Stimulated activated CD4-positive, alpha-beta T cell treated with anti-CD3 and anti-CD28 coated beads, Interleukin-15, amount 100 ng/mL, for 1 hour (primary cell): ENCODE measurements at regions not wholly inside any gene's neighbourhood (a gene's known extent, or its start where the extent isn't known, plus 50 kb on each side); places are given as distances from the start of the nearest gene placed in this dataset.
"Not testable (repeated sequence)": the region's sequence is repeated elsewhere in the genome, so short reads cannot be mapped to it uniquely, and the experiment has no call there.

ENCODE experiments used
- DNase-seq, 2 donors: peaks; one replicate each; pipeline ENCODE4 v3.0.0-alpha.2; 2020; ENCODE audit warnings: low read depth in 1 of 2, low spot score in 1 of 2

DNA sequence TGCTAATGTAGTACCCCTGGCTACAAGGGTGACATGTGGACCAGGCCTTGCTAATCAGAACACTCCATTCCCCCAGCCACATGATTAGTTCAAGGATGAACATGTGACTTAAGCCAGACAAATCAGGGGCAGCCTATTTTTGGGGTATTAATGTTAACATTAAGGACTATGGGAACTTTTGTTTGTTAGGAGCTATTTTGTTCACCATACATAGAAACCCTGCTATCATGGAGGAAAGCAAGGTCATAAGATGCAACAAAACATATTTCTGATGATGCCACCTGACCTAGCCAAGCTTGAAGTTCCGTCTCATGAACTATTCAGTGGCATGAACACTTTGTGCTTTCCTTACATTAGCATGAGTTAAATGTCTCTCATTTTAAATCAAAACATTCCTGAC is 90.8 kb upstream of the PELI2 start:
- no peak for DNase-seq

DNA sequence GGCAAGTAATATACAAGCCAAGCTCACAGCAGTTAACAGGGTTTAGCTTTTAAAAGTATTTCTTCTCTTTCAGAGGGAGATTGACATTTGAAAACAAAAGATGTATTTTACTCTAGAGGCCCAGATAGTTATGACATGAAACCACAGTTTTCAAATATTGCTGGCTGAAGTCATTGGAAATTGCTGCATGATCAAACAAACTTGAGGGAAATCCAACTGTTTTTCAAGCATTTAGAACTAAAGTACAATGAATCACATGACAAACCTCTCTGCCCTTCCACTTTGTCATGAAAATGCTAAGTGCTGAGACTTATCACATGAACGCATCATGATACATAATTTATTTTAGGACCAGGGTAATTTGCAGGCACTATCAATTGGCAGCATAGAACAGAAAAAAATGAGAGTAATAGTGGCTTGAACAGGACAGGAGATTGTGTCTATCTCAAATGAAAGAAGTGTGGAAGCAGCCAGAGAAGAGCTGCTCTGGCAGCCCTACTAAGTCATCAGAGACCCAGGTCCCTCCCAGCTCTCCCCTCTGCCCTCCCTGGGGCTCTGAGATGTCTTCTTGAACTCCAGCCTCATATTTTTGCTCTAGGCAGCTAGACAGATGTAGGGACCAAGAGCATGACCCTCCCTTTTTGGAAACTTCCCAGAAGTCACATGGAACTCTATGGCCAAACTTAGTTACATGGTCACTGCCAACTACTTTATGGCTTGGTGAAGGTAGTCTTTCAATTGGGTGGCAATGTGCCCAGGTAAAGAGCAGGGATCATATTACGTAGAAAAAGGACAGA is 90.1 kb upstream of the PELI2 start:
- no peak for DNase-seq

- no peak for DNase-seq
Measured at GRCh38 chr14:56036353-56036752, 81.9 kb upstream of the PELI2 start.

GRCh38 chr14:56040121-56040520 is 78.1 kb upstream of the PELI2 start:
- DNase-seq, result no peak

- no peak for DNase-seq
Measured at GRCh38 chr14:56044196-56044595, 74.0 kb upstream of the PELI2 start.

DNA sequence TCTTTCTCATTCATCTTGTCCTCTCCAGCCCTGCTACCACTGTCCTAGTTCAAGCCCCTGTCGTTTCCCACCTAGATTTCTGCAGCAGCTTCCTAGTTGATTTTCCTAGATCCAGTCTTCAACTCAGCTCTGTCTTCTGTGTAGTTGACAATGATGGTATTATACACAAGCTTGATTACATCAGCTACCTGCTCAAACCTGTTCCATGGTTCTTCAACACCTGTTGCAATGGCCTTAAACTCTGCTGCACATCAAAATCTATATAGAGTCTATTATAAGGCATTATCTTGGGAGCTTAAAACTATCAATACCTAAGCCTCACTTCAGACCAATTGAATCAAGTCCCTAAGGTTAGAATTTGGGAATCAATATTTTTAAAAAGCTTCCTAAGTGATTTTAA is 71.7 kb upstream of the PELI2 start:
- no peak for DNase-seq

DNA sequence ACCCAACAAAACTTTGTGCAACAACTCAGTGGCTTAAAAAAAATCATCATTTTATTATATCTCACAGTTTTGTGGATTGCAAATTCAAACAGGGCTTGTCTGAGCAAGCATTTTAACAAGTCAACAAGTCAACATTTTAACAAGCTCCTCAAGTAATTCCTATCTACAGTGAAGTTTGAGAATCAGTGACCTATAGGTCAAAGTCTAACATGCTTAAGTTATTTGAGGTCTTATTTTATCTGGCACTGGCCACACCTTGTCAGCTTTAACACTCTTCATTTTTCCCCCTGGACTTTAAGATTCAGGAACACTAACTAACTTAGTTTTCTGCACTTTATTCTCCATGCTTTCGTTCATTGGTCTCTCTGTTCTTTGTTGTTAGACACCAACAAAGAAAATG is 71.2 kb upstream of the PELI2 start:
- no peak for DNase-seq

- DNase-seq, result no peak
Measured at GRCh38 chr14:56049536-56049935, 68.7 kb upstream of the PELI2 start.

- no peak for DNase-seq
Measured at GRCh38 chr14:56055511-56055910, 62.7 kb upstream of the PELI2 start.

- no peak for DNase-seq
Measured at GRCh38 chr14:56056031-56056430, 62.2 kb upstream of the PELI2 start.

GRCh38 chr14:56057071-56057741 is 61.0 kb upstream of the PELI2 start:
- DNase-seq, result no peak

DNA sequence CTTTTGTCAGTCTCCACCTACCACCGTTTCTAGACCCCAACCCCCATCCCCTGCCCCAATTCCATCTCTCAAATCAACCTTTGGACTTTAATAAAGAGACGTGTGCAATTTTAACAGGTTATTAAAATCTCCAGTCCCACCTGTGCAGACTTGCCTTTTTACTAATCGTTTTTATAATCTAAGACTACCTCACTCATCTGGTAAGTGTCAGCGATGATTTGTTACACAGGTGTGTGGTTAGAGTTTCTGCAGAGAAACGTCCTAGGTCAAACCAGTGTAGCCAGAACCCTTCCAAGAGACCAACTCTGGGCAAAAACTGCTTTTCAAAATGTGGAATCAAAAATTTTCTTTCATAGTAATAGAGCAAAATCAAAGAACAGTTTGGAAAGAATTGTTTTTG is 60.4 kb upstream of the PELI2 start:
- no peak for DNase-seq

DNA sequence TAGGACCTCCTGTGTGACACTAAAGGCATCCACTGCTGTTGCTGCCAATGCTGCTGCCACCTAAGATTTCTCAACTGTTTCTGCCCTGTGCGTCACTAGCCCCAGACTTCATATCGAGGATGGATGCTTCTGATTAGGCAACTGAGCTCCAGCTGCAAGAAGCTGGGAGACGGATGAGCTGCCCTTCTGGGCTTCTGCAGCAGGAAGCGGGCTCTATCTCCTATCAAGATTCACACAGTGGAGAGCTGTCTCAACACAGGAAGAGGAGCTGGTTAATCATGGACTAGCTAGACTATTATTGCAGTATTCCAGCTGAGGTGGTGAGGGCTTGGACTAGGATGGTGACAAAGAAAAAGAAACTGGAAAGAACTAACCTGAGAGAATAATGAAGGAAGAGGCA is 59.2 kb upstream of the PELI2 start:
- DNase-seq, result no peak

- DNase-seq, result no peak
Measured at GRCh38 chr14:56061051-56061450, 57.2 kb upstream of the PELI2 start.

GRCh38 chr14:56063131-56063530 is 55.1 kb upstream of the PELI2 start:
- DNase-seq, result no peak

DNA sequence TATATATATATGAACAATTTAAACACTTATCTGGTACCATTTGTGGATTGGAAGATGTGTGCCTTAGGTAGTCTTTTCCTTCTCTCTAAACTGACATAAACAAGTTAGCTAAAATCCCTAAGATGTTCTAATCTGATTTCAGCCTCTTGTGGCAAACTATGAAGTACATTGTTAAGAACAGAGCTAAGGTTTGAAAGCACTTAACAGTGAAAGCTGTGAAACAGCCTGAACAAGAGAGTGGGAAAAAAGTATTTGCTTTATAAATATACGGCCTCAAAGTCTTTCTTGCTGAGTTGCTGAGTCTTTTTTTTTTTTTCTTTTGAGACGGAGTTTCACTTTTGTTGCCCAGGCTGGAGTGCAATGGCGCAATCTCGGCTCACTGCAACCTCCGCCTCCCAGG is 53.7 kb upstream of the PELI2 start:
- no peak for DNase-seq

- not testable (repeated sequence) for DNase-seq
Measured at GRCh38 chr14:56065199-56065598, 53.0 kb upstream of the PELI2 start.

GRCh38 chr14:56065621-56066290 is 52.5 kb upstream of the PELI2 start:
- DNase-seq, result no peak
